Fibroblast of skin of right biceps (primary cell): ENCODE measurements at regions not wholly inside any gene's neighbourhood (a gene's known extent, or its start where the extent isn't known, plus 50 kb on each side); places are given as distances from the start of the nearest gene placed in this dataset.
A peak's percentile ranks its signal among the peaks of the same experiment; 100 is the strongest.
"Not testable (repeated sequence)": the region's sequence is repeated elsewhere in the genome, so short reads cannot be mapped to it uniquely, and the experiment has no call there.

ENCODE experiments used
- DNase-seq: peaks from one replicate; pipeline ENCODE4 v3.0.0-alpha.2; 2013

- DNase-seq, result no peak
These were observed 91.4 kb upstream of the GSE1 start for GRCh38 chr16:85521552-85522307.

GRCh38 chr16:85522308-85522841 lies 90.7 kb upstream of the GSE1 start:
- no peak for DNase-seq

- DNase-seq, result peak; percentile 70
These were observed 90.1 kb upstream of the GSE1 start for GRCh38 chr16:85522842-85523601.

- DNase-seq, result peak; percentile 42
These were observed 89.3 kb upstream of the GSE1 start for GRCh38 chr16:85523602-85524364.

- DNase-seq, result no peak
These were observed 88.8 kb upstream of the GSE1 start for GRCh38 chr16:85524365-85524629.

GRCh38 chr16:85524630-85525419 lies 88.3 kb upstream of the GSE1 start:
- DNase-seq, result no peak

- no peak for DNase-seq
These were observed 87.5 kb upstream of the GSE1 start for GRCh38 chr16:85525420-85526184.

GRCh38 chr16:85526185-85526974 lies 86.7 kb upstream of the GSE1 start:
- no peak for DNase-seq

- no peak for DNase-seq
These were observed 85.9 kb upstream of the GSE1 start for GRCh38 chr16:85527042-85527766.

- no peak for DNase-seq
These were observed 85.3 kb upstream of the GSE1 start for GRCh38 chr16:85527767-85528297.

GRCh38 chr16:85528528-85529387 lies 84.4 kb upstream of the GSE1 start:
- DNase-seq, result no peak

GRCh38 chr16:85529489-85530369 lies 83.4 kb upstream of the GSE1 start:
- no peak for DNase-seq

- DNase-seq, result no peak
These were observed 82.8 kb upstream of the GSE1 start for GRCh38 chr16:85530370-85530739.

- no peak for DNase-seq
These were observed 81.6 kb upstream of the GSE1 start for GRCh38 chr16:85531516-85531915.

GRCh38 chr16:85532147-85532546 lies 81.0 kb upstream of the GSE1 start:
- no peak for DNase-seq

- DNase-seq, result not testable (repeated sequence)
These were observed 79.5 kb upstream of the GSE1 start for GRCh38 chr16:85533593-85533992.

GRCh38 chr16:85534536-85535351 lies 78.4 kb upstream of the GSE1 start:
- no peak for DNase-seq
